AG04449 (cell line): ENCODE measurements at regions not wholly inside any gene's neighbourhood (a gene's known extent, or its start where the extent isn't known, plus 50 kb on each side); places are given as distances from the start of the nearest gene placed in this dataset.

Experiments used
- CTCF ChIA-PET: fragments of 350-600 bp; formaldehyde crosslinking; extraction: SDS; loops from one replicate; lab custom pipeline; 2021; ENCODE audit warnings: antibody characterized with exemption; lab: Yijun Ruan, JAX
- POLR2A ChIA-PET: fragments of 400-600, 350-600 bp; formaldehyde crosslinking; extraction: SDS; loops from one replicate; lab custom pipeline; 2020; ENCODE audit warnings: antibody characterized with exemption, inconsistent platforms; lab: Yijun Ruan, JAX
- DNase-seq: peaks from one replicate; pipeline ENCODE4 v3.0.0-alpha.2; 2010; ENCODE audit warnings: low read depth, low spot score
- H3K4me3 ChIP-seq: 2 replicates; pipeline ENCODE4 v1.5.1; 2011; ENCODE audit warnings: low read depth, mild to moderate bottlenecking, control low read depth, low read length
- CTCF ChIP-seq: IDR thresholded peaks from one replicate; pipeline ENCODE4 v1.5.1; 2011; ENCODE audit warnings: mild to moderate bottlenecking, moderate library complexity, low read length, control low read depth, inconsistent platforms; ENCODE audit not compliant: insufficient read depth; ENCODE audit errors: missing control alignments

- ChIA-PET POLR2A (no interaction called here), CTCF (interaction anchor here (1.0 kb wide), 1 partner anchor 26 kb away, joined by 4 read pairs; no protein-coding TSS in a partner anchor)
- no peak for DNase-seq
- TF ChIP-seq CTCF, result no peak
- H3K4me3 ChIP-seq, result no peak overlapping the region
Measured at GRCh38 chr3:81216192-81216591, 545.3 kb downstream of the GBE1 start.

- TF ChIP-seq CTCF, result no peak
- no peak overlapping the region for H3K4me3 ChIP-seq
- ChIA-PET CTCF (no interaction called here), POLR2A (no interaction called here)
- DNase-seq, result no peak
Measured at GRCh38 chr3:81214631-81215030, 546.8 kb downstream of the GBE1 start.

GRCh38 chr3:81199587-81199986, 561.9 kb downstream of the GBE1 start:
- no peak for TF ChIP-seq CTCF
- no peak overlapping the region for H3K4me3 ChIP-seq
- DNase-seq, result no peak
- ChIA-PET POLR2A (no interaction called here), CTCF (no interaction called here)

- H3K4me3 ChIP-seq, result no peak overlapping the region
- CTCF ChIA-PET, result interaction anchor here (0.6 kb wide), 1 partner anchor 44 kb away, joined by 3 read pairs; no protein-coding TSS in a partner anchor
- DNase-seq, result no peak
- no peak for TF ChIP-seq CTCF
- POLR2A ChIA-PET, result no interaction called here
Measured at GRCh38 chr3:81198756-81199155, 562.7 kb downstream of the GBE1 start.

- no peak for TF ChIP-seq CTCF
- DNase-seq, result no peak
- H3K4me3 ChIP-seq, result no peak overlapping the region
- ChIA-PET POLR2A (no interaction called here), CTCF (interaction anchor here (0.6 kb wide), 1 partner anchor 13 kb away, joined by 3 read pairs; no protein-coding TSS in a partner anchor)
Measured at GRCh38 chr3:81198216-81198615, 563.2 kb downstream of the GBE1 start.

GRCh38 chr3:81197386-81197785, 564.1 kb downstream of the GBE1 start:
- DNase-seq, result no peak
- TF ChIP-seq CTCF, result no peak
- H3K4me3 ChIP-seq, result no peak overlapping the region
- ChIA-PET POLR2A (no interaction called here), CTCF (interaction anchor here (0.6 kb wide), 1 partner anchor 14 kb away, joined by 3 read pairs; no protein-coding TSS in a partner anchor)
